OCI-LY7 (cell line): ENCODE measurements at regions not wholly inside any gene's neighbourhood (a gene's known extent, or its start where the extent isn't known, plus 50 kb on each side); places are given as distances from the start of the nearest gene placed in this dataset.

ENCODE experiments used
- CTCF ChIP-seq: fragments of 200-600 bp; sonication (generic); conservative IDR thresholded peaks from 2 replicates; pipeline ENCODE4 v1.5.1; 2014; ENCODE audit warnings: mild to moderate bottlenecking, antibody characterized with exemption, low read length, moderate library complexity, mixed read lengths
- EZH2phosphoT487 ChIP-seq: fragments of 200-600 bp; sonication (generic); IDR thresholded peaks from 2 replicates; pipeline ENCODE4 v1.6.1; 2018; ENCODE audit warnings: low read depth, borderline replicate concordance, mild to moderate bottlenecking, mixed run types, antibody characterized with exemption, low read length, moderate library complexity, mixed read lengths

- TF ChIP-seq CTCF (peak; percentile 89), EZH2phosphoT487 (no peak)
Measured at GRCh38 chr10:30783939-30784501, 154.5 kb upstream of the LYZL2 start.
